Activated CD4-positive, alpha-beta T cell treated with anti-CD3 and anti-CD28 coated beads, Interleukin-2, amount 10 ng/mL, durations not matched to agents 7 days and 5 days (primary cell): ENCODE measurements at regions not wholly inside any gene's neighbourhood (a gene's known extent, or its start where the extent isn't known, plus 50 kb on each side); places are given as distances from the start of the nearest gene placed in this dataset.
"Not testable (repeated sequence)": the region's sequence is repeated elsewhere in the genome, so short reads cannot be mapped to it uniquely, and the experiment has no call there.

Source experiments
- CTCF ChIA-PET: fragments of 350-600 bp; sonication (Branson Sonifier 250); formaldehyde crosslinking; loops from one replicate; lab custom pipeline; 2021; ENCODE audit warnings: antibody characterized with exemption; lab: Charles Lee
- POLR2A ChIA-PET: fragments of 350-600 bp; sonication (Branson Sonifier 250); formaldehyde crosslinking; loops from one replicate; lab custom pipeline; 2021; ENCODE audit warnings: antibody characterized with exemption; lab: Charles Lee
- DNase-seq: peaks from one replicate; pipeline ENCODE4 v3.0.0-alpha.2; 2020
- H3K27ac Mint-ChIP-seq: one replicate; pipeline ENCODE4 v1.8.0; 2021; ENCODE audit warnings: mild to moderate bottlenecking, moderate library complexity, mixed read lengths
- H3K27me3 Mint-ChIP-seq: one replicate; pipeline ENCODE4 v1.8.0; 2021; ENCODE audit warnings: mixed read lengths
- H3K36me3 Mint-ChIP-seq: one replicate; pipeline ENCODE4 v1.8.0; 2021; ENCODE audit warnings: low read depth, mixed read lengths
- H3K4me1 Mint-ChIP-seq: one replicate; pipeline ENCODE4 v1.8.0; 2021; ENCODE audit warnings: mixed read lengths
- H3K4me3 Mint-ChIP-seq: one replicate; pipeline ENCODE4 v1.8.0; 2021; ENCODE audit warnings: mild to moderate bottlenecking, moderate library complexity, mixed read lengths
- H3K9me3 Mint-ChIP-seq: one replicate; pipeline ENCODE4 v1.8.0; 2021; ENCODE audit warnings: mixed read lengths

- H3K9me3 Mint-ChIP-seq = peaks cover 12% of the 10 kb centered on the region
- H3K36me3 Mint-ChIP-seq, DNase-seq, POLR2A ChIA-PET, CTCF ChIA-PET, H3K27ac Mint-ChIP-seq, H3K4me1 Mint-ChIP-seq, H3K4me3 Mint-ChIP-seq, H3K27me3 Mint-ChIP-seq: not testable (repeated sequence)
These were observed 198.2 kb upstream of the NPAP1 start for GRCh38 chr15:24477107-24478025.

GRCh38 chr15:24485885-24486567 lies 189.5 kb upstream of the NPAP1 start:
- CTCF ChIA-PET, H3K27ac Mint-ChIP-seq, H3K4me3 Mint-ChIP-seq, H3K27me3 Mint-ChIP-seq, H3K36me3 Mint-ChIP-seq, DNase-seq, POLR2A ChIA-PET, H3K4me1 Mint-ChIP-seq: not testable (repeated sequence)
- peaks cover 25% of the 10 kb centered on the region for H3K9me3 Mint-ChIP-seq

GRCh38 chr15:24488164-24488907 lies 187.2 kb upstream of the NPAP1 start:
- CTCF ChIA-PET, POLR2A ChIA-PET, H3K27ac Mint-ChIP-seq, H3K4me1 Mint-ChIP-seq, DNase-seq, H3K27me3 Mint-ChIP-seq, H3K36me3 Mint-ChIP-seq, H3K4me3 Mint-ChIP-seq: not testable (repeated sequence)
- H3K9me3 Mint-ChIP-seq = peaks cover 27% of the 10 kb centered on the region

DNA sequence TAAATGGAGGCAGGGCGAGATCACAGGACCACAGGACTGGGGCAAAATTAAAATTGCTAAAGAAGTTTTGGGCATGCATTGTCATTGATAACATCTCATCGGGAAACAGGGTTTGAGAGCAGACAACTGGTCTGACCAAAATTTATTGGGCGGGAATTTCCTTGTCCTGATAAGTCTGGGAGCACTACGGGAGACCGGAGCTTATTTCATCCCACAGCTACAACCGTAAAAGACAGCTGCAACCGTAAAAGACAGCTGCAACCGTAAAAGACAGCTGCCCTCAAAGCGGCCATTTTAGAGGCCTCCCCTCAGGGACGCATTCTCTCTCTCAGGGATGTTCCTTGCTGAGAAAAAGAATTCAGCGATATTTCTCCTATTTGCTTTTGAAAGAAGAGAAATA lies 170.4 kb upstream of the NPAP1 start:
- H3K4me3 Mint-ChIP-seq, POLR2A ChIA-PET, H3K9me3 Mint-ChIP-seq, DNase-seq, H3K27ac Mint-ChIP-seq, H3K4me1 Mint-ChIP-seq, H3K36me3 Mint-ChIP-seq, H3K27me3 Mint-ChIP-seq, CTCF ChIA-PET: not testable (repeated sequence)

- DNase-seq, H3K27me3 Mint-ChIP-seq, H3K27ac Mint-ChIP-seq, CTCF ChIA-PET, H3K4me1 Mint-ChIP-seq, POLR2A ChIA-PET, H3K4me3 Mint-ChIP-seq, H3K36me3 Mint-ChIP-seq: not testable (repeated sequence)
- H3K9me3 Mint-ChIP-seq = peaks cover 18% of the 10 kb centered on the region
These were observed 165.9 kb upstream of the NPAP1 start for GRCh38 chr15:24509714-24510113.

DNA sequence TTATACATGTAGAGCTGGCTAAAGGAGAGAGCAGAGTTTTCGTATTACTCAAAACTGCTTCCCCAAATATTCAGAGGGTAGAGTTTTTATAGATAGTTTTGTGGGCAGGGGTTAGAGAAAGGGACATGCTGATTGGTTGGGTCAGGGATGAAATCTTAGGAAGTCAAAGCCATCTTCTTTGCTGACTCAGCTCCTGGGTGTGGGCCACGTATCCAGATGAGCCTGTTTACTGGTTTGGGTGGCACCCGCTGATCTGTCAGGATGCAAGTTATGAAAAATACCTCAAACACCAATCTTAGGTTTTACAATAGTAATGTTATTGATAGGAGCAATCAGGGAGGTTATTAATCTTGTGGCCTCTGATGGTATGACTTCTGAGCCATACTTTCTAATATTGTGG lies 164.0 kb upstream of the NPAP1 start:
- DNase-seq, H3K27ac Mint-ChIP-seq, H3K27me3 Mint-ChIP-seq, CTCF ChIA-PET, H3K4me3 Mint-ChIP-seq, H3K4me1 Mint-ChIP-seq, POLR2A ChIA-PET, H3K36me3 Mint-ChIP-seq: not testable (repeated sequence)
- peaks cover 15% of the 10 kb centered on the region for H3K9me3 Mint-ChIP-seq

GRCh38 chr15:24518772-24519171 lies 156.8 kb upstream of the NPAP1 start:
- H3K27me3 Mint-ChIP-seq, H3K27ac Mint-ChIP-seq, POLR2A ChIA-PET, H3K4me1 Mint-ChIP-seq, CTCF ChIA-PET, H3K9me3 Mint-ChIP-seq, H3K4me3 Mint-ChIP-seq, H3K36me3 Mint-ChIP-seq, DNase-seq: not testable (repeated sequence)

DNA sequence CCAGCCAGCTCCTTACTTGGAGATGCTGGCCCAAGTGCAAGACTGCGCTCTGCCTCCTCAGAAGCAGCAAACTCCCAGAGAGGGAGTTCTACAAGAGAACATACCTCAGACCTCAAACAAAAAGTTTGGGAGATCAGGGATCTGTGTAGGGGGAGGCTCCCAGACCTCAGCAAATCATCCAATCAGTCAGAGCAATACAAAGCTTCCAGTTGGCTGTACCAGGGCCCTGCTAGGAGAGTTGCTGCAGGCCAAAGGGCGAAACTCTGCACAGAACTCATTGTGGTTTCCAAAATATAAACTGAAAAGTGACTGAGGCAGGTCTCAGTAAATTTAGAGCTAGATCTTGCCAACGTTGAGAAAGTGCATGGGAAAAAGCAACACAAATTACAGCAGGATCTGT lies 144.3 kb upstream of the NPAP1 start:
- POLR2A ChIA-PET, DNase-seq: not testable (repeated sequence)
- H3K9me3 Mint-ChIP-seq = peaks cover 17% of the 10 kb centered on the region

GRCh38 chr15:24534032-24534431 lies 141.5 kb upstream of the NPAP1 start:
- CTCF ChIA-PET, H3K36me3 Mint-ChIP-seq, DNase-seq, H3K27ac Mint-ChIP-seq, H3K4me3 Mint-ChIP-seq, POLR2A ChIA-PET, H3K4me1 Mint-ChIP-seq, H3K27me3 Mint-ChIP-seq: not testable (repeated sequence)
- H3K9me3 Mint-ChIP-seq = peaks cover 13% of the 10 kb centered on the region

More for the DNA sequence above, 144.3 kb upstream of the NPAP1 start:
- H3K27me3 Mint-ChIP-seq, CTCF ChIA-PET, H3K36me3 Mint-ChIP-seq, H3K4me1 Mint-ChIP-seq, H3K4me3 Mint-ChIP-seq, H3K27ac Mint-ChIP-seq: not testable (repeated sequence)

DNA sequence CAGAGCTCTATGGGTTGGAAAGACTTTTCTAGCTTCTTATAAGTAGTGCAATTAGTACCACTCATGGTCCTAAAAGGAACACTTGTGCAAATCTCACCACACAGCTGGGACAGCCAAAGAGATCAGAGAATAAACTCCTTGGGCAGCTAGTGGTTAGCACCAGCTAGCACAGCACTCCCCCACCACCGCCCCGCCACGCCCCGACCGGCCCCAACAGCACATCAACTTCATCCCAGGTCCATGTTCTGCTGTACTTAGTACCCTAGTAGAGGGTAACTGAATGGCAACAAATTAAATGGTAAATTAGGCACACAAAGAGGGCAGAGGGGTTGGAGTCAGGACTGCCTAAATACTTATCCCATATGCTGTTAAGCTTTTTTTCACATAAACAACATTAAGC lies 118.3 kb upstream of the NPAP1 start:
- POLR2A ChIA-PET, H3K36me3 Mint-ChIP-seq, H3K27ac Mint-ChIP-seq, DNase-seq, H3K27me3 Mint-ChIP-seq, CTCF ChIA-PET, H3K4me1 Mint-ChIP-seq, H3K4me3 Mint-ChIP-seq: not testable (repeated sequence)
- peaks cover 20% of the 10 kb centered on the region for H3K9me3 Mint-ChIP-seq

GRCh38 chr15:24607636-24608035 lies 67.9 kb upstream of the NPAP1 start:
- no peaks in the 10 kb centered on the region for H3K27me3 Mint-ChIP-seq
- H3K4me3 Mint-ChIP-seq = no peak overlapping the region
- CTCF ChIA-PET = no interaction called here
- H3K9me3 Mint-ChIP-seq = peaks cover 14% of the 10 kb centered on the region
- H3K36me3 Mint-ChIP-seq = no peaks in the 10 kb centered on the region
- H3K27ac Mint-ChIP-seq = no peak overlapping the region
- POLR2A ChIA-PET = no interaction called here
- no peak for DNase-seq
- H3K4me1 Mint-ChIP-seq = no peaks in the 10 kb centered on the region

DNA sequence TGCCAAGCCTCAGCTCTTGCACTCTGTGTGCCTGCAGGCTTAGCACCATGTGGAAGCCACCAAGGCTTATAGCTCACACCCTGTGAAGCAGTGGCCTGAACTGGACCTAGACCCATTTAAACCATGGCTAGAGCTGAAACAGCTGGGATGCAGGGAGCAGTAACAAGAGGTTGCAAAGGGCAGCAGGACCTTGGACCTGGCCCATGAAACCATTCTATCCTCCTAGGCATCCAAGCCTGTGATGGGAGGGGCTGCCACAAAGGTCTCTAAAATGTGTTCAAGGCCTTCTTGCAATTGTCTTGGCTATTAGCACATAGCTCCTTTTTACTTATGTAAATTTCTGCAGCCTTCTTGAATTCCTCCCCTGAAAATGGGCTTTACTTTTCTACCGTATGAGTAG lies 57.9 kb upstream of the NPAP1 start:
- Mint-ChIP-seq H3K27ac (no peak overlapping the region), H3K9me3 (peaks cover 40% of the 10 kb centered on the region), H3K4me3 (no peak overlapping the region), H3K27me3 (no peaks in the 10 kb centered on the region), H3K36me3 (no peaks in the 10 kb centered on the region), H3K4me1 (no peaks in the 10 kb centered on the region)
- CTCF ChIA-PET = no interaction called here
- no peak for DNase-seq
- POLR2A ChIA-PET = no interaction called here

DNA sequence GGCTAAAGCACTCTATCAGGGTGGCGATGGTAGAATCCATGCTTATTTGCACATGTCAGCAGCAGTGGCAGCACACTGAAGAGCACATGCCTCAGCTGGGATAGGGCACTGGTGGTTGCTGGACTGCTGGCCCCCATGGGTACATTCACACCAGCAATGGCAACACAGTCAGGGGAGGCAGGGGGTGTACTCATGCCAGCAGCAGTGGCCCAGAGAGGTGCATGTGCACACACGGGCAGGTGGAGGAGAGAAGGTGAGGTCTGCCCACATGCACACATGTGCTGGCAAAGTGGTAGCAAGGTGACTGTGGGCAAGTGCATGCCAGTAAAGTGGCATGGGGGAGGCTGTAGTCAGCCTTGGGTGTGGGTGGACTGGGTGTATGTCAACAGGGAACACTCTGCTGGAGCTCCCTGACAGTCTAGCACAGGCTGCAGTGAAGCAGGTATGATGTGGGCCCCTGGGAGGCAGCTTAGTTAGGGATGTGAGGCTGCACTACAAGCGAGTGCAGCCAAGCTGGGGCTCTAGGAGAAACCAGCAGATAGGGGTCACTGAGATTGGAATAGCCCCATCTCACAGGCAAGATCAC lies 53.9 kb upstream of the NPAP1 start:
- ChIA-PET POLR2A (no interaction called here), CTCF (no interaction called here)
- Mint-ChIP-seq H3K27ac (no peak overlapping the region), H3K9me3 (peaks cover 32% of the 10 kb centered on the region), H3K4me1 (no peaks in the 10 kb centered on the region), H3K36me3 (no peaks in the 10 kb centered on the region), H3K27me3 (no peaks in the 10 kb centered on the region), H3K4me3 (no peak overlapping the region)
- no peak for DNase-seq
